ENCODE measurements at regions not wholly inside any gene's neighbourhood (a gene's known extent, or its start where the extent isn't known, plus 50 kb on each side); places are given as distances from the start of the nearest gene placed in this dataset.
"Not testable (repeated sequence)": the region's sequence is repeated elsewhere in the genome, so short reads cannot be mapped to it uniquely, and the experiment has no call there.

- TF ChIP-seq CTCF (conservative IDR thresholded peaks at IDR 0.05; ENCODE audit: low read length); EZH2phosphoT487 (IDR thresholded peaks at IDR 0.05; ENCODE audit: borderline replicate concordance): not testable (repeated sequence)
Observed at GRCh38 chr7:68899156-68899555, 699.1 kb upstream of the AUTS2 start.
